ENCODE measurements at regions not wholly inside any gene's neighbourhood (a gene's known extent, or its start where the extent isn't known, plus 50 kb on each side); places are given as distances from the start of the nearest gene placed in this dataset.

DNA sequence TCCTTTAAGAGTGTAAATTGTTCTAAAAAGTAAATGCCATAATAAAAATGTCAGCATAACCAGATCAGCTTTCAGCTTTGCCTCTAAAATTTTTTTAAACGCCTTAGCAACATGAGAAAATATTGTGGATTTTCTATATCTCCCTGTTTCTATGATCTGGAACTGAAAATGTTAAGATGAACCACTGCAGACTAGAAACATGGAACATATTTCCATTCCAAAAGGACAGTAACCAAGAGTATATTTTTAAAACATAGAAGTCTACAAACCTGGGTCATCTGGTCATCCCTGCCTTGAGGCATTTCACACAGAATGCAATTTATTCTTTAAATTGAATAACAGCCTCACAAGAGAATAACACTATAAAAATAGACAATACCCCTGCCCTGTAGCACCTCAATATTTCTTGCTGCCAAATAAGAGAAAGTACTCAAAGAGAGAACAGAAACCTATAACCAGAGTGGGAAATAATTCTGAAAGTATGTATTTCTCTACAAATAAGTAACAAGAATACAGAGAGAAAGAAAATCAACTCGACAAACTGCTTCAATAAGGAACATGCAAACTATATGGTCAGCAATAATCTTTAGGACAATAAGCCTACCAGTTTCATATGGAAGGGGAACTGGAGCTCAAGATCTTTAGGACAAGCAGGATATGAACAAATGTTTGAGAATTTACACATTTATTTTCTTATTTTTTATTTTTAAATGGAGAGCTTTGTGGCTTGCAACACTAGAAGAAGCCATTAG, 949.0 kb downstream of the EPHA3 start:
- TF ChIP-seq, protein P1, sequence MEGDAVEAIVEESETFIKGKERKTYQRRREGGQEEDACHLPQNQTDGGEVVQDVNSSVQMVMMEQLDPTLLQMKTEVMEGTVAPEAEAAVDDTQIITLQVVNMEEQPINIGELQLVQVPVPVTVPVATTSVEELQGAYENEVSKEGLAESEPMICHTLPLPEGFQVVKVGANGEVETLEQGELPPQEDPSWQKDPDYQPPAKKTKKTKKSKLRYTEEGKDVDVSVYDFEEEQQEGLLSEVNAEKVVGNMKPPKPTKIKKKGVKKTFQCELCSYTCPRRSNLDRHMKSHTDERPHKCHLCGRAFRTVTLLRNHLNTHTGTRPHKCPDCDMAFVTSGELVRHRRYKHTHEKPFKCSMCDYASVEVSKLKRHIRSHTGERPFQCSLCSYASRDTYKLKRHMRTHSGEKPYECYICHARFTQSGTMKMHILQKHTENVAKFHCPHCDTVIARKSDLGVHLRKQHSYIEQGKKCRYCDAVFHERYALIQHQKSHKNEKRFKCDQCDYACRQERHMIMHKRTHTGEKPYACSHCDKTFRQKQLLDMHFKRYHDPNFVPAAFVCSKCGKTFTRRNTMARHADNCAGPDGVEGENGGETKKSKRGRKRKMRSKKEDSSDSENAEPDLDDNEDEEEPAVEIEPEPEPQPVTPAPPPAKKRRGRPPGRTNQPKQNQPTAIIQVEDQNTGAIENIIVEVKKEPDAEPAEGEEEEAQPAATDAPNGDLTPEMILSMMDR (IDR thresholded peaks at IDR 0.05; ENCODE audit: extremely low read depth in 1 of 2, insufficient read depth in 1 of 2, low read depth in 1 of 2, low read length in 2 of 2), result no peak
- TF ChIP-seq MAX (IDR thresholded peaks at IDR 0.05; ENCODE audit: insufficient read depth, insufficient read length) (no peak), POLR2A (IDR thresholded peaks at IDR 0.05; ENCODE audit: low read depth, low read length) (no peak), EZH2 (IDR thresholded peaks at IDR 0.05; ENCODE audit: borderline replicate concordance, low read depth, low read length, severe bottlenecking) (no peak), POLR2AphosphoS5 (IDR thresholded peaks at IDR 0.05; ENCODE audit: insufficient read depth, low read depth, low read length) (no peak), JUN (IDR thresholded peaks at IDR 0.05; ENCODE audit: borderline replicate concordance, insufficient read depth, insufficient read length, low read depth) (no peak), MYC (IDR thresholded peaks at IDR 0.05; ENCODE audit: low read depth, low read length) (no peak)

All from endothelial cell of umbilical vein (primary cell).